WI38 (cell line): ENCODE measurements at regions not wholly inside any gene's neighbourhood (a gene's known extent, or its start where the extent isn't known, plus 50 kb on each side); places are given as distances from the start of the nearest gene placed in this dataset.

Experiments
- H3K4me3 ChIP-seq: 2 replicates; pipeline ENCODE4 v1.5.1; 2011; ENCODE audit warnings: low read depth, mild to moderate bottlenecking, control low read depth, low read length
- CTCF ChIP-seq: IDR thresholded peaks from 2 replicates; pipeline ENCODE4 v1.5.1; 2012; ENCODE audit warnings: low read depth, mild to moderate bottlenecking, control low read depth, low read length

GRCh38 chr3:162168715-162169114 lies 672.1 kb downstream of the OTOL1 start:
- no peak for TF ChIP-seq CTCF
- no peak overlapping the region for H3K4me3 ChIP-seq

- H3K4me3 ChIP-seq = no peak overlapping the region
Measured at GRCh38 chr3:162170581-162170980, 674.0 kb downstream of the OTOL1 start.

GRCh38 chr3:162171970-162172369 lies 675.4 kb downstream of the OTOL1 start:
- no peak for TF ChIP-seq CTCF
- H3K4me3 ChIP-seq = no peak overlapping the region

More at GRCh38 chr3:162170581-162170980, 674.0 kb downstream of the OTOL1 start:
- TF ChIP-seq CTCF = no peak

GRCh38 chr3:162175145-162175544 lies 678.5 kb downstream of the OTOL1 start:
- TF ChIP-seq CTCF = no peak
- H3K4me3 ChIP-seq = no peak overlapping the region

GRCh38 chr3:162175878-162176277 lies 679.3 kb downstream of the OTOL1 start:
- no peak overlapping the region for H3K4me3 ChIP-seq
- TF ChIP-seq CTCF = no peak

GRCh38 chr3:162183440-162183839 lies 686.8 kb downstream of the OTOL1 start:
- H3K4me3 ChIP-seq = no peak overlapping the region
- TF ChIP-seq CTCF = no peak

- no peak for TF ChIP-seq CTCF
- no peak overlapping the region for H3K4me3 ChIP-seq
Measured at GRCh38 chr3:162192340-162193029, 695.9 kb downstream of the OTOL1 start.
